ENCODE measurements at regions not wholly inside any gene's neighbourhood (a gene's known extent, or its start where the extent isn't known, plus 50 kb on each side); places are given as distances from the start of the nearest gene placed in this dataset.
A peak's percentile ranks its signal among the peaks of the same experiment; 100 is the strongest.

- DNase-seq: no peak
These were observed 117.8 kb upstream of the RSPO3 start for GRCh38 chr6:127000631-127001030.

GRCh38 chr6:127013865-127014264 lies 104.6 kb upstream of the RSPO3 start:
- no peak for DNase-seq

- no peak for DNase-seq
These were observed 102.6 kb upstream of the RSPO3 start for GRCh38 chr6:127015858-127016257.

GRCh38 chr6:127019828-127020227 lies 98.6 kb upstream of the RSPO3 start:
- DNase-seq: no peak

- DNase-seq: peak; percentile 4
These were observed 96.2 kb upstream of the RSPO3 start for GRCh38 chr6:127022302-127022701.

- no peak for DNase-seq
These were observed 95.3 kb upstream of the RSPO3 start for GRCh38 chr6:127023001-127023778.

- DNase-seq: no peak
These were observed 92.2 kb upstream of the RSPO3 start for GRCh38 chr6:127026247-127026646.

- no peak for DNase-seq
These were observed 88.4 kb upstream of the RSPO3 start for GRCh38 chr6:127030111-127030510.

- no peak for DNase-seq
These were observed 87.6 kb upstream of the RSPO3 start for GRCh38 chr6:127030836-127031235.

GRCh38 chr6:127031511-127031910 lies 87.0 kb upstream of the RSPO3 start:
- no peak for DNase-seq

GRCh38 chr6:127032971-127033370 lies 85.5 kb upstream of the RSPO3 start:
- no peak for DNase-seq

GRCh38 chr6:127051571-127052260 lies 66.8 kb upstream of the RSPO3 start:
- DNase-seq: no peak

- no peak for DNase-seq
These were observed 65.2 kb upstream of the RSPO3 start for GRCh38 chr6:127053032-127053874.

GRCh38 chr6:127053875-127054235 lies 64.6 kb upstream of the RSPO3 start:
- DNase-seq: no peak

- DNase-seq: no peak
These were observed 60.4 kb upstream of the RSPO3 start for GRCh38 chr6:127058027-127058426.

- DNase-seq: no peak
These were observed 59.5 kb upstream of the RSPO3 start for GRCh38 chr6:127058936-127059335.
